ENCODE measurements at regions not wholly inside any gene's neighbourhood (a gene's known extent, or its start where the extent isn't known, plus 50 kb on each side); places are given as distances from the start of the nearest gene placed in this dataset.

DNA sequence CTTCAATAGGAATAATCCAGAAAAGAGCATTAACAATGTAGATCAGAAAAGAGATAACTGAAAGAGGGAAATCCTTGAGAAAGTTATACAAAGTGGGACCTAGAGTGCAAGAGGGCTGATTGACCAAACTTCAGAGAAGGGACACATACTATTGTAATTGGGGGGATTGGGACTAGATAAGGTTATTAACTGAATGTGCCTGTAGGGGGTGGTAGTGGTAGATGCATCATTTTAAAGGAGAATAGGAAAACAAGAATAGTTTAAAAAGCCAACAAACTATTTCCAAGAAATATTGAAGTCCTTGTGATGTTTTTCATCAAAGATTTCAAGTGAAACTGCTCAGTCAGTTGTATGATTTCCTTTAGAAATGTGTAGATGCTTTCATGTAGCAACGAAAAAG lies 468.5 kb downstream of the TAF11L14 start:
- TF ChIP-seq, protein P1, sequence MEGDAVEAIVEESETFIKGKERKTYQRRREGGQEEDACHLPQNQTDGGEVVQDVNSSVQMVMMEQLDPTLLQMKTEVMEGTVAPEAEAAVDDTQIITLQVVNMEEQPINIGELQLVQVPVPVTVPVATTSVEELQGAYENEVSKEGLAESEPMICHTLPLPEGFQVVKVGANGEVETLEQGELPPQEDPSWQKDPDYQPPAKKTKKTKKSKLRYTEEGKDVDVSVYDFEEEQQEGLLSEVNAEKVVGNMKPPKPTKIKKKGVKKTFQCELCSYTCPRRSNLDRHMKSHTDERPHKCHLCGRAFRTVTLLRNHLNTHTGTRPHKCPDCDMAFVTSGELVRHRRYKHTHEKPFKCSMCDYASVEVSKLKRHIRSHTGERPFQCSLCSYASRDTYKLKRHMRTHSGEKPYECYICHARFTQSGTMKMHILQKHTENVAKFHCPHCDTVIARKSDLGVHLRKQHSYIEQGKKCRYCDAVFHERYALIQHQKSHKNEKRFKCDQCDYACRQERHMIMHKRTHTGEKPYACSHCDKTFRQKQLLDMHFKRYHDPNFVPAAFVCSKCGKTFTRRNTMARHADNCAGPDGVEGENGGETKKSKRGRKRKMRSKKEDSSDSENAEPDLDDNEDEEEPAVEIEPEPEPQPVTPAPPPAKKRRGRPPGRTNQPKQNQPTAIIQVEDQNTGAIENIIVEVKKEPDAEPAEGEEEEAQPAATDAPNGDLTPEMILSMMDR (conservative IDR thresholded peaks at IDR 0.05 in 1 of 2, IDR thresholded peaks at IDR 0.05 in 1 of 2; ENCODE audit: extremely low read depth in 1 of 2, insufficient read depth in 1 of 2, low read depth in 1 of 2, low read length in 2 of 2) = no peak
- no peak for TF ChIP-seq EZH2 (IDR thresholded peaks at IDR 0.05; ENCODE audit: borderline replicate concordance, low read length)
